PC-3 (cell line): ENCODE measurements at regions not wholly inside any gene's neighbourhood (a gene's known extent, or its start where the extent isn't known, plus 50 kb on each side); places are given as distances from the start of the nearest gene placed in this dataset.

Source experiments
- ATAC-seq: fragments of 200-7000 bp; cut with Tn5 transposase; 2 replicates; pipeline ENCODE4 v1.9.1; 2020; ENCODE audit warnings: mild to moderate bottlenecking, moderate library complexity
- BruUV-seq: library from RNA; stranded (reverse); fragments of 400-500 nt; replicated peaks from 2 replicates; lab custom pipeline; 2021; lab: Mats Ljungman, UMichigan
- CTCF ChIA-PET: fragments of 300-600 bp; sonication (Branson Sonifier 250); formaldehyde crosslinking; loops from one replicate; lab custom pipeline; 2022; ENCODE audit warnings: antibody characterized with exemption; lab: Charles Lee
- POLR2A ChIA-PET: fragments of 300-600 bp; sonication (Branson Sonifier 250); formaldehyde crosslinking; loops from one replicate; lab custom pipeline; 2022; ENCODE audit warnings: antibody characterized with exemption; ENCODE audit not compliant: unreplicated experiment; lab: Charles Lee
- DNase-seq: peaks from one replicate; pipeline ENCODE4 v3.0.0-alpha.2; 2015
- H2AFZ ChIP-seq: fragments of 300-600 bp; sonication (generic); 2 replicates; pipeline ENCODE4 v1.6.0; 2016; ENCODE audit warnings: antibody characterized with exemption, low read length
- H3F3A ChIP-seq: fragments of 300-600 bp; sonication (generic); one replicate; pipeline ENCODE4 v1.6.0; 2017; ENCODE audit warnings: antibody characterized with exemption, low read length, control low read depth, mild to moderate bottlenecking; ENCODE audit not compliant: unreplicated experiment
- H3K27ac ChIP-seq: fragments of 300-600 bp; sonication (generic); 2 replicates; pipeline ENCODE4 v1.5.1; 2016; ENCODE audit warnings: mild to moderate bottlenecking, low read length
- H3K27me3 ChIP-seq: fragments of 300-600 bp; sonication (generic); 2 replicates; pipeline ENCODE4 v1.6.1; 2016; ENCODE audit warnings: low read length, mixed read lengths
- H3K36me3 ChIP-seq: fragments of 300-600 bp; sonication (generic); 2 replicates; pipeline ENCODE4 v1.6.1; 2016; ENCODE audit warnings: low read depth, mixed run types, low read length, mixed read lengths
- H3K4me1 ChIP-seq: fragments of 300-600 bp; sonication (generic); 2 replicates; pipeline ENCODE4 v1.5.1; 2016; ENCODE audit warnings: low read length; ENCODE audit not compliant: insufficient read depth
- H3K4me2 ChIP-seq: fragments of 300-600 bp; sonication (generic); 2 replicates; pipeline ENCODE4 v1.6.0; 2016; ENCODE audit warnings: low read length
- H3K4me3 ChIP-seq: fragments of 300-600 bp; sonication (generic); 2 replicates; pipeline ENCODE4 v1.5.1; 2016; ENCODE audit warnings: mild to moderate bottlenecking, low read length, mixed read lengths
- H3K79me2 ChIP-seq: fragments of 300-600 bp; sonication (generic); 2 replicates; pipeline ENCODE4 v1.6.1; 2017; ENCODE audit warnings: low read length, mixed read lengths
- H3K9ac ChIP-seq: fragments of 300-600 bp; sonication (generic); 2 replicates; pipeline ENCODE4 v1.6.0; 2016; ENCODE audit warnings: mild to moderate bottlenecking, low read length
- H3K9me2 ChIP-seq: fragments of 300-600 bp; sonication (generic); replicated peaks from 2 replicates; pipeline ENCODE4 v1.6.1; 2016; ENCODE audit warnings: mixed run types, low read length, mixed read lengths
- H3K9me3 ChIP-seq: fragments of 300-600 bp; sonication (generic); 2 replicates; pipeline ENCODE4 v1.6.1; 2016; ENCODE audit warnings: low read length, mixed read lengths
- H4K20me1 ChIP-seq: fragments of 300-600 bp; sonication (generic); 2 replicates; pipeline ENCODE4 v1.6.1; 2016; ENCODE audit warnings: low read length, mixed read lengths
- CTCF ChIP-seq: fragments of 300-600 bp; sonication (generic); conservative IDR thresholded peaks from 2 replicates; pipeline ENCODE4 v1.5.1; 2017; ENCODE audit warnings: antibody characterized with exemption, low read depth, mild to moderate bottlenecking, low read length
- EZH2 ChIP-seq: fragments of 300-600 bp; sonication (generic); IDR thresholded peaks from one replicate; pipeline ENCODE4 v1.6.1; 2017; ENCODE audit warnings: antibody characterized with exemption, mild to moderate bottlenecking, low read length; ENCODE audit not compliant: unreplicated experiment
- EZH2phosphoT487 ChIP-seq: fragments of 300-600 bp; sonication (generic); IDR thresholded peaks from 2 replicates; pipeline ENCODE4 v1.6.1; 2018; ENCODE audit warnings: mild to moderate bottlenecking, antibody characterized with exemption, low read length, borderline replicate concordance
- intact Hi-C: fragments of 100-400 bp; cut with micrococcal nuclease; formaldehyde crosslinking; loops from 2 replicates; pipeline ENCODE4 v1.9.0; 2023

- Histone ChIP-seq H3K79me2 (no peaks in the 10 kb centered on the region), H3F3A (peaks cover 6% of the 10 kb centered on the region), H3K27me3 (no peaks in the 10 kb centered on the region), H2AFZ (no peak overlapping the region), H3K9ac (no peak overlapping the region), H3K9me2 (no peaks in the 10 kb centered on the region), H3K4me1 (peaks cover 66% of the 10 kb centered on the region), H4K20me1 (no peaks in the 10 kb centered on the region), H3K36me3 (no peaks in the 10 kb centered on the region), H3K27ac (no peak overlapping the region), H3K4me2 (no peak overlapping the region), H3K9me3 (no peaks in the 10 kb centered on the region), H3K4me3 (no peak overlapping the region)
- ATAC-seq (no peak), DNase-seq (no peak)
- intact Hi-C loops = no loop called here
- POLR2A ChIA-PET = no interaction called here
- no TSS peak for BruUV-seq
- CTCF ChIA-PET = no interaction called here
- TF ChIP-seq CTCF (no peak), EZH2 (no peak), EZH2phosphoT487 (no peak)
These were observed 145.7 kb upstream of the SULF2 start for GRCh38 chr20:47931002-47931401.

GRCh38 chr20:47929368-47930115 lies 144.3 kb upstream of the SULF2 start:
- ChIA-PET CTCF (no interaction called here), POLR2A (interaction anchor here (0.8 kb wide), 1 partner anchor 120 kb away, joined by 28 read pairs; no protein-coding TSS in a partner anchor)
- Histone ChIP-seq H3K9me2 (no peaks in the 10 kb centered on the region), H2AFZ (no peak overlapping the region), H3K4me2 (peak overlapping the region; percentile 29), H3K9ac (peak overlapping the region; percentile 63), H3K9me3 (no peaks in the 10 kb centered on the region), H3K27ac (peak overlapping the region; percentile 93), H3F3A (peaks cover 9% of the 10 kb centered on the region), H3K4me3 (no peak overlapping the region), H3K27me3 (no peaks in the 10 kb centered on the region), H3K79me2 (no peaks in the 10 kb centered on the region), H3K4me1 (peaks cover 64% of the 10 kb centered on the region), H3K36me3 (no peaks in the 10 kb centered on the region), H4K20me1 (no peaks in the 10 kb centered on the region)
- ATAC-seq (peak; percentile 64), DNase-seq (peak; percentile 92)
- TF ChIP-seq EZH2 (no peak), CTCF (no peak), EZH2phosphoT487 (no peak)
- intact Hi-C loops = loop anchor here (2.0 to 10.0 kb wide), 5 partner anchors 21 to 368 kb away; partner anchors contain the start of gene SULF2
- no TSS peak for BruUV-seq

GRCh38 chr20:47927944-47928343 lies 142.7 kb upstream of the SULF2 start:
- peak; percentile 59 for DNase-seq
- BruUV-seq = no TSS peak
- H3K4me3 ChIP-seq = no peak overlapping the region
- no peaks in the 10 kb centered on the region for H4K20me1 ChIP-seq
- peak overlapping the region; percentile 7; the same call in 1 of the 2 replicates for H3K4me2 ChIP-seq
- H3K27me3 ChIP-seq = no peaks in the 10 kb centered on the region
- peaks cover 9% of the 10 kb centered on the region for H3F3A ChIP-seq
- H3K9ac ChIP-seq = peak overlapping the region; percentile 66
- no peaks in the 10 kb centered on the region for H3K9me3 ChIP-seq
- H3K4me1 ChIP-seq = peaks cover 56% of the 10 kb centered on the region
- H3K9me2 ChIP-seq = no peaks in the 10 kb centered on the region
- ATAC-seq = peak; percentile 33
- no peaks in the 10 kb centered on the region for H3K36me3 ChIP-seq
- intact Hi-C loops = loop anchor here (2.0 to 10.0 kb wide), 5 partner anchors 23 to 369 kb away; partner anchors contain the start of gene SULF2
- no peak for TF ChIP-seq EZH2
- no peak for TF ChIP-seq CTCF
- no peak for TF ChIP-seq EZH2phosphoT487
- H3K27ac ChIP-seq = peak overlapping the region; percentile 93
- H3K79me2 ChIP-seq = no peaks in the 10 kb centered on the region
- CTCF ChIA-PET = no interaction called here
- no peak overlapping the region for H2AFZ ChIP-seq
- POLR2A ChIA-PET = interaction anchor here (0.6 kb wide), 2 partner anchors 373 to 405 kb away, joined by 3 to 4 read pairs; no protein-coding TSS in a partner anchor
